ENCODE measurements at regions not wholly inside any gene's neighbourhood (a gene's known extent, or its start where the extent isn't known, plus 50 kb on each side); places are given as distances from the start of the nearest gene placed in this dataset.

DNA sequence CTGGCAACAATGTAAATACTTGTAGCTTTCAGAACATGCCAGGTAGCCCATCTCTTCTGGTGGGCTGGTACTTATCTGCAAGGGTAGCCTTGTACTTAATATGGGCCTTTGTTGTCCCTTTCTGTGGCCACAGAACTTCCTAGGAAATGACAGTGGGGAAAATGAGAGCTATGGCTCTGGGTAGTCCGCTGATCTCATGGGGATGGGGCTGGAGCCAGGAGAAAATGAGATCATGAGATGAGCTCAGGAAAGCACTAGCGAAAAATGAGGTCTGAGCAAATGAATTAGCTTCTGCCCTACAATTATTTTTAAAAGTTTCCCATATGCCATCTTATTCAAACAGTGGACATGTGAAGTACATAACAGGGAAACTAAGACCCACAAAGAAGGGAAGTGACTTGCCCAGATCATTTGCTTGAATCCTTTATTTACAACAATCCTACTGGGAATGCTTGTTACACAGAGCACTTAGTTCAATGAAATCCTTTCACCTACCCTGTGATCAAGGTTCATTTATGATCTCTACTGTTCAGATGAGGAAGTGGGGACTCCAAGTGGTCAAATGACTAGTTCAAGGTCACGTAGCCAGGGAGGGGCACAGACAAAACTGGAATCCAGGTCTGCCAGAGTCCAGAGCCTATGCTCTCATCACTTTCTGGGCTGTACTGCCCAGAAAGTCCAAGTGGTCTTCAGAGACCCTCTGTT, 87.1 kb downstream of the PTPRS start:
- Mint-ChIP-seq H3K36me3 (ENCODE audit: low read depth) (peaks cover 35% of the 10 kb centered on the region), H3K27ac (ENCODE audit: unreplicated experiment) (no peak overlapping the region), H3K9me3 (ENCODE audit: low read depth) (peaks cover 16% of the 10 kb centered on the region), H3K27me3 (ENCODE audit: low read depth) (no peaks in the 10 kb centered on the region), H3K4me1 (ENCODE audit: low read depth) (no peaks in the 10 kb centered on the region), H3K4me3 (ENCODE audit: unreplicated experiment) (no peak overlapping the region)
- no peak for TF ChIP-seq CTCF (IDR thresholded peaks at IDR 0.05)
- no peak for DNase-seq (ENCODE audit: low spot score)

DNA sequence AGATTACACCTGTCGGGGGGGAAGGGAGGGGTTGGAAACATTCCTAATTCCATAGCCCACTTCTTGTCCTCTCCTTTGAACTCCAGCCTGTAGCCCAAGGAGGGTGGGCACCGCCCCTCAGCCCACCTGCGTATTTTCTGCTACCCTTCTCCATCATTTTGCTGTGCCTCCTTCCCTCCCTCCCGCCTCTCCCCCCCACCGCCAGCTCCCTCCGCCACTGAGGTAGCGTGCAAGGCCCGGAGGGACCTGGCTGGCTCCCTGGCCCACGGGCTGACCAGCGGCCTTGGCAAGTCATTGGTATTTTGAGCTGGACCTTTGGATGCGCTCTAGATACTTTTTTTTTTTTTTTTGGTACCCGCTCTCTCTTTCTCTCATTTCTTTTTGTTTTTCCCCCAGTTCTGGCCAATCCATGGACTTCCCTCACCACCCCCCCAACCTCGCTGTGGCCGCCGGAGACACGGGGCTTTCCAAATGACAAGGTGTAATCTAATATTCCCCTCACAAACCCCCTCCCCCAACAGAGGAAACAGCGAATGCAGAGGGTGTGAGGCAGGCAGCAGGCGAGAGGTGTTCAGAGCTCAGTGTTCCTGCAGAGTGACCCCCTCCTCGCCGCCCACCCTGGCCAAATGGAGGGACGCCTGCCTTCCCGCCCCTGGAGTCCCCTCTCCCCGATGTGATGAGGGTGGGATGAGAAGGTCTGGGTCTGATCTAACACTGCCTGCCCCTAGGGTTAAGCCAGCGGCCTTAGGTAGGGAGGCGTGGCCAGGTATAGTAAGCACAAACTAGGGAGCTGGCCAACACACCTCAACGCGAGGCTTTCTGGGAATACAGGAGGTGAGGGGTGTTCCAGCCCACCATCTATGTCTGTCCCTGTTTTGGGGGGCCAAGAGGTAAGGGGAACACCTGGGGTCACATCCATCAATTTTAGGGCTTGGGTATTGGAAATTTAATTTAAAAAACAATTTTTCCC, 89.2 kb downstream of the PTPRS start:
- H3K36me3 Mint-ChIP-seq (ENCODE audit: low read depth) = peaks cover 34% of the 10 kb centered on the region
- no peak for TF ChIP-seq CTCF (IDR thresholded peaks at IDR 0.05)
- no peak for DNase-seq (ENCODE audit: low spot score)
- no peak overlapping the region for H3K4me3 Mint-ChIP-seq (ENCODE audit: unreplicated experiment)
- no peaks in the 10 kb centered on the region for H3K27me3 Mint-ChIP-seq (ENCODE audit: low read depth)
- peaks cover 16% of the 10 kb centered on the region for H3K9me3 Mint-ChIP-seq (ENCODE audit: low read depth)
- H3K4me1 Mint-ChIP-seq (ENCODE audit: low read depth) = no peaks in the 10 kb centered on the region
- H3K27ac Mint-ChIP-seq (ENCODE audit: unreplicated experiment) = no peak overlapping the region

DNA sequence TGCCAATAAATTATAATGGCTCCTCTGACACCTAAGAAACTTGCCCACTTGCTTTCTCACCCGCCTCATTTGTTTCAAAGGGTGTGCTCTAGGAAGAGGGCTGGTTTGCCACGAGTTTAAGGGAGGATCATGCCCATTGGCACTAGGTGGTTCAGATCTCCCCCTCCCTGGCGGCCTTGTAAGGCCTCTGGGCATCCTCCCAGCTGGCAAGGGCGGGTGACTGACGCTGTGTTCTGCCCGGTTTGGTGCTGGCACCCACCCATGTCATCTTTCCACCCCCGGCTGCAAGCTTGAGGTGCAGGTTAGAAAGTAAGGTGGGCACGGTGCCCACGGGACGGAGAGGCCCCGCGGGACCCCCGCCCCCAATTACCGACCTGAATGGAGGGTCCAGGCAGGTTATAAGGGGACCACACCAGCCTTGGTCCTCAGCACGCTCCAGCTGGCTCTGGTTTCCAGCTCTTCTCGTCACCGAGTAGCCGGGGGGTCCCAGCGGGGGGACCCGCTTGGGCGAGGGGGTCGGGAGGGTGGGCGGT, 90.4 kb downstream of the PTPRS start:
- peaks cover 24% of the 10 kb centered on the region for H3K36me3 Mint-ChIP-seq (ENCODE audit: low read depth)
- TF ChIP-seq CTCF (IDR thresholded peaks at IDR 0.05) = no peak
- no peak overlapping the region for H3K4me3 Mint-ChIP-seq (ENCODE audit: unreplicated experiment)
- H3K9me3 Mint-ChIP-seq (ENCODE audit: low read depth) = peaks cover 8% of the 10 kb centered on the region
- H3K4me1 Mint-ChIP-seq (ENCODE audit: low read depth) = no peaks in the 10 kb centered on the region
- no peak overlapping the region for H3K27ac Mint-ChIP-seq (ENCODE audit: unreplicated experiment)
- no peak for DNase-seq (ENCODE audit: low spot score)
- no peaks in the 10 kb centered on the region for H3K27me3 Mint-ChIP-seq (ENCODE audit: low read depth)

- H3K27me3 Mint-ChIP-seq (ENCODE audit: low read depth) = no peaks in the 10 kb centered on the region
- H3K27ac Mint-ChIP-seq (ENCODE audit: unreplicated experiment) = no peak overlapping the region
- H3K4me3 Mint-ChIP-seq (ENCODE audit: unreplicated experiment) = no peak overlapping the region
- peaks cover 4% of the 10 kb centered on the region for H3K9me3 Mint-ChIP-seq (ENCODE audit: low read depth)
- no peak for TF ChIP-seq CTCF (IDR thresholded peaks at IDR 0.05)
- DNase-seq (ENCODE audit: low spot score) = no peak
- no peaks in the 10 kb centered on the region for H3K4me1 Mint-ChIP-seq (ENCODE audit: low read depth)
- peaks cover 20% of the 10 kb centered on the region for H3K36me3 Mint-ChIP-seq (ENCODE audit: low read depth)
Observed at GRCh38 chr19:5249526-5249925, 91.1 kb downstream of the PTPRS start.

DNA sequence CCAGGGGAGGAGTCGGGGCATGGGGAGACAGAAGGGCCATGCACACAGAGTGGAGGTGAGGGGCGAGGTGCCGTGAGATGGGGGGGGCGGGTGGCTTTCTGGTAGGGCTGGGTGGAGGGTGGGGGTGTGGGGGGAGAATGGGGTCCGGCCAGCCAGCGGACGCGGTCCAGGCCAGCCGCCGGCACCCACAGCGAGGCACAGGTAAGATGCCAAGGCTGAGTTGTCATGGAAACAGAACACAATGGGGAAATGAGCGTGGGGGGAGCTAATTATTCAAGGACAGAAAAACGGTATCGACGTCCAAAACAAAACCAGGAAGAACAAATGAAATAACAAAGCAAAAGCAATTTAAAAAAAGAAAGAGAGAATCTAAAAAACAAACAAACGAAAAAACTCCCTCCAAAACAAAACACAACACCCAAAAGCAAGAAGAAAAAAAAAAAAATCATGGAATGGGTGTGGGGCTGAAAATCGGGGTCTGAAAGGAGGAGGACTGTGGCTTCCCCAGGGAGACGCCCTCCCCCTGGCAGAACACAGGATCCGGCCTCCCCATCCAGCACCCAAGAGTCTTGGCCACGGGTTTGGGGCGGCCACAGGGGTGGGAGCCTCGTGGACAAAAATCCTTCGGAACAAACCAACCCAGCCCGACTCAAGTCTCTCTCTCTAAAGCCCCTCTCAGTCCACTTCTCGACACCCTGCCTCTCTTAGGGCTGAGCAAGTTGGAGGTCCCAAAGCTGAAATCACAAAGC, 92.5 kb downstream of the PTPRS start:
- no peak for TF ChIP-seq CTCF (IDR thresholded peaks at IDR 0.05)
- DNase-seq (ENCODE audit: low spot score) = no peak
- no peak overlapping the region for H3K27ac Mint-ChIP-seq (ENCODE audit: unreplicated experiment)
- H3K4me1 Mint-ChIP-seq (ENCODE audit: low read depth) = no peaks in the 10 kb centered on the region
- no peaks in the 10 kb centered on the region for H3K9me3 Mint-ChIP-seq (ENCODE audit: low read depth)
- no peaks in the 10 kb centered on the region for H3K27me3 Mint-ChIP-seq (ENCODE audit: low read depth)
- no peak overlapping the region for H3K4me3 Mint-ChIP-seq (ENCODE audit: unreplicated experiment)
- peaks cover 14% of the 10 kb centered on the region for H3K36me3 Mint-ChIP-seq (ENCODE audit: low read depth)
